RWPE1 (cell line): ENCODE measurements at regions not wholly inside any gene's neighbourhood (a gene's known extent, or its start where the extent isn't known, plus 50 kb on each side); places are given as distances from the start of the nearest gene placed in this dataset.

Source experiments
- CTCF ChIA-PET: fragments of 350-600 bp; sonication (Branson Sonifier 250); formaldehyde crosslinking; extraction: SDS; loops from one replicate; lab custom pipeline; 2021; lab: Yijun Ruan, JAX
- POLR2A ChIA-PET: fragments of 400-600 bp; formaldehyde crosslinking; extraction: SDS; loops from one replicate; lab custom pipeline; 2020; ENCODE audit warnings: antibody characterized with exemption; ENCODE audit not compliant: low non-redundant PET; lab: Yijun Ruan, JAX
- DNase-seq: peaks from one replicate; pipeline ENCODE4 v3.0.0; 2012; ENCODE audit warnings: low spot score
- H3K27ac ChIP-seq: fragments of 450-650 bp; 2 replicates; pipeline ENCODE4 v1.5.1; 2017
- TF ChIP-seq, protein P1 (sequence below): fragments of 450-650 bp; conservative IDR thresholded peaks from 2 replicates; pipeline ENCODE4 v1.5.1; 2017; ENCODE audit warnings: low read depth, mild to moderate bottlenecking

DNA sequence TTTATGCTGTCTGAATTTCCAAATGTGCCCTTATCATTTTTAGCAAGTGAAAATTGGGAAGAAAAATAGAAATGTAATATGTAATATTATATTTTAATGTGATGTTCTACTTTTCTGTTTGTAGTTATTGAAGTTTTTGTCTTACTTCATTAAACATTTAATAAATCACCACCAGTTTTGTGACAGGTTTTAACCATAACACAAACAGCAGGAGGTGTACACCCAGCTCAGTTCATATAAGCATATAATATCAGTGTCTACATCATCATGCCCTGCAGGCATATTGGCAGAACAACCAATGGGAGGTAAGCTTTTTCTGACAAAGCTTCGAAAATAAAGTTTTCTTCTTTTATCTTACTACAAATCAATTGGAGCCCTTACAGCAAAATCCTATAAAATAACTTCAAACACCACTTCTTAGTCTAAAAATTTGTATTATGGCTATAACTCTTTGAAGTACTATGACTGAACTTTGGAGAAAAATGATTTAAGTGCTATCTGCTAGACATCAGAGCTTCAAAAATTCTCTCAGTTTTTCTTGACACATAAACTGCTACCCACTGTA is 236.7 kb downstream of the BARHL2 start:
- CTCF ChIA-PET = no interaction called here

GRCh38 chr1:90476994-90477393 is 240.1 kb downstream of the BARHL2 start:
- TF ChIP-seq, protein P1, sequence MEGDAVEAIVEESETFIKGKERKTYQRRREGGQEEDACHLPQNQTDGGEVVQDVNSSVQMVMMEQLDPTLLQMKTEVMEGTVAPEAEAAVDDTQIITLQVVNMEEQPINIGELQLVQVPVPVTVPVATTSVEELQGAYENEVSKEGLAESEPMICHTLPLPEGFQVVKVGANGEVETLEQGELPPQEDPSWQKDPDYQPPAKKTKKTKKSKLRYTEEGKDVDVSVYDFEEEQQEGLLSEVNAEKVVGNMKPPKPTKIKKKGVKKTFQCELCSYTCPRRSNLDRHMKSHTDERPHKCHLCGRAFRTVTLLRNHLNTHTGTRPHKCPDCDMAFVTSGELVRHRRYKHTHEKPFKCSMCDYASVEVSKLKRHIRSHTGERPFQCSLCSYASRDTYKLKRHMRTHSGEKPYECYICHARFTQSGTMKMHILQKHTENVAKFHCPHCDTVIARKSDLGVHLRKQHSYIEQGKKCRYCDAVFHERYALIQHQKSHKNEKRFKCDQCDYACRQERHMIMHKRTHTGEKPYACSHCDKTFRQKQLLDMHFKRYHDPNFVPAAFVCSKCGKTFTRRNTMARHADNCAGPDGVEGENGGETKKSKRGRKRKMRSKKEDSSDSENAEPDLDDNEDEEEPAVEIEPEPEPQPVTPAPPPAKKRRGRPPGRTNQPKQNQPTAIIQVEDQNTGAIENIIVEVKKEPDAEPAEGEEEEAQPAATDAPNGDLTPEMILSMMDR = no peak
- H3K27ac ChIP-seq = no peak overlapping the region
- POLR2A ChIA-PET = no interaction called here
- DNase-seq = no peak
- CTCF ChIA-PET = interaction anchor here (0.7 kb wide), 1 partner anchor 321 kb away, joined by 3 read pairs; no protein-coding TSS in a partner anchor

More for the DNA sequence above, 236.7 kb downstream of the BARHL2 start:
- POLR2A ChIA-PET = no interaction called here
- TF ChIP-seq, protein P1 = no peak
- no peak for DNase-seq
- no peak overlapping the region for H3K27ac ChIP-seq

DNA sequence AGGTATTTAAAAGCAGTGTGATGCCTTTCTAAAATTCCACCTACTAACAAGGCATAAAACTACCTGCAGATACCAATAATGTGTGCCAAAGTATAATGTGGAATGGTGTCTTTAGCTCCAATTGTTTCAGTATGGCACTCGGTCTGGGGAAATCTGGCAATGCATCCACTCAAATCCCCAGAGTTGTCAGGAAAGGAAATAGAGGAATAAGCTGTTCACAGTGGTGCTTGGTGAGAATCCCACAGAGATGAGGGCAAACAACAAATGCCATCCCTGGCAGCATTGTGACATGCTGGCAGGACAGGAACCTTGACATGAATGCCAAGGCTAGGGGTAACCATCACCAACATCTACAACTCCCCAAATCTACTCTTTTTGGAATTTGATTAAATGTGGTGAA is 240.7 kb downstream of the BARHL2 start:
- TF ChIP-seq, protein P1 = no peak
- POLR2A ChIA-PET = interaction anchor here (0.6 kb wide), 1 partner anchor 322 kb away, joined by 11 read pairs; no protein-coding TSS in a partner anchor
- no peak overlapping the region for H3K27ac ChIP-seq
- no peak for DNase-seq
- CTCF ChIA-PET = interaction anchor here (0.7 kb wide), 3 partner anchors 9 to 320 kb away, joined by 3 to 7 read pairs (median 6); no protein-coding TSS in a partner anchor

GRCh38 chr1:90475631-90476030 is 241.5 kb downstream of the BARHL2 start:
- ChIA-PET POLR2A (no interaction called here), CTCF (interaction anchor here (0.7 kb wide), 1 partner anchor 10 kb away, joined by 6 read pairs; no protein-coding TSS in a partner anchor)
- TF ChIP-seq, protein P1 = no peak
- no peak for DNase-seq
- no peak overlapping the region for H3K27ac ChIP-seq

DNA sequence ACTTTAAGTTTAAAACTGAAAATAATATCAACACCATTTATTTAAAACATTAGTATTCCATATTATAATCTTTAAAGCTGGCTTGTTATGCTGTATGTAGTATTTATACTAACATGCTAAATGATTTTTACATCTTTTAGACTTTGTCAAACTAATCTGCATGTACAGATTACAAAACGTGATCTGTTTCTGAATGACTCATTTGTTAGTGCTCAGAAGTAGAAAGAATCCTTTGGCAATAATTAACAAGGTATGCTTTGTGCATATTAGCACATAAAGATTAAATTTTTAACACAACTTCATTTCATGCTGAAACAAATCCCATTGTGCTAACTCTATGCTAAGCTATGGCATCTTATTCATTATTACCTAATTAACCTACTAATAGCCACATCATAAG is 242.4 kb downstream of the BARHL2 start:
- ChIA-PET POLR2A (no interaction called here), CTCF (no interaction called here)
- no peak overlapping the region for H3K27ac ChIP-seq
- DNase-seq = no peak
- TF ChIP-seq, protein P1 = no peak

DNA sequence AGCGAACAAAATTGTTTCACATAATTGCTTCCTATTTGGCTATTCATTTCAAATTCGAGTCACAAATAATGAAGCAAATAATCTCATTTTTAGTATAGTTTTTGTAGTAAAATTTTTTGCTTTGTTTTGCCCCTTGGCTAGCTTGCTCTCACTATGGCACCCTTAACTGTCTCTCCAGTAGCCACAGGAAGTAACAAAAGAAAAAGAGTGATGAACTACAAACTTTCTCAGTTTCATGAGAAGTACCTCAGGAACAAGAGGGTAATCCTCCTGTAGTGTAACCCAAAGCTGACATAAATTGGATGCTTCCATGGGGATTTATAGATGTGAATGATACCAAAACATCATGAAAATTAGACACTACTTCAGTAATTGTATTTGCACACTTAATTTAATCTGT is 242.9 kb downstream of the BARHL2 start:
- ChIA-PET CTCF (interaction anchor here (0.7 kb wide), 1 partner anchor 1242 kb away, joined by 3 read pairs; no protein-coding TSS in a partner anchor), POLR2A (no interaction called here)
- no peak for DNase-seq
- no peak overlapping the region for H3K27ac ChIP-seq
- TF ChIP-seq, protein P1 = no peak
